Right ventricle myocardium inferior (tissue), 1 donor: ENCODE measurements at regions not wholly inside any gene's neighbourhood (a gene's known extent, or its start where the extent isn't known, plus 50 kb on each side); places are given as distances from the start of the nearest gene placed in this dataset.
"Not testable (repeated sequence)": the region's sequence is repeated elsewhere in the genome, so short reads cannot be mapped to it uniquely, and the experiment has no call there.

Experiments used
- ATAC-seq: fragments of 200-7000 bp; cut with Tn5 transposase; one replicate; pipeline ENCODE4 v1.9.1; 2020; ENCODE audit warnings: mild to moderate bottlenecking, moderate library complexity
- DNase-seq: peaks from one replicate; pipeline ENCODE4 v3.0.0; 2021; ENCODE audit errors: missing footprints
- intact Hi-C: fragments of 100-400 bp; cut with DNase I; formaldehyde crosslinking; loops from one replicate; pipeline ENCODE4 v1.11.0; 2022
- donor health status: DM: no; HTN: yes; CAD: no; lungs with severe emphysema.

DNA sequence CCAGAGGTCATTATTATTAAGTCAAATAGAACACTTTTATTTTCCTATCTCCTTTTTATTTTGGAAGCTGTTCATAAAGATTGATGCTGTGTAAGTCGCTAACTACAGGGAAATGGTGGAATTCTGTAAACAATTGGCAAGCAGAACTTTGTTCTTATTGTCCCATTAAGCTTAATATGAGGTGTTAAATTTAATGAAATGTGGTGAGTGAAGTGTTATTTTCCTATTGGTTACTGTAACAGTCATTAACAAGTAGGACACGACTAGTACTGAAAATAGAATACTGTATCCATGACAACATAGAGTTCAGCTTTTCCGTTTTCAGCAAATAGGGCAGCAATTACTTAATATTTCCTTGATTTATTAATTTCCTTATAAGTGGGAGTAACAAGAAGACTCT is 279.1 kb upstream of the ZEB2 start:
- ATAC-seq, result no peak
- no peak for DNase-seq
- intact Hi-C loops, result no loop called here

- no peak for ATAC-seq
- intact Hi-C loops, result no loop called here
- no peak for DNase-seq
Observed at GRCh38 chr2:144798034-144798433, 278.1 kb upstream of the ZEB2 start.

- ATAC-seq (no peak), DNase-seq (no peak)
- intact Hi-C loops, result no loop called here
Observed at GRCh38 chr2:144796936-144797335, 277.0 kb upstream of the ZEB2 start.

DNA sequence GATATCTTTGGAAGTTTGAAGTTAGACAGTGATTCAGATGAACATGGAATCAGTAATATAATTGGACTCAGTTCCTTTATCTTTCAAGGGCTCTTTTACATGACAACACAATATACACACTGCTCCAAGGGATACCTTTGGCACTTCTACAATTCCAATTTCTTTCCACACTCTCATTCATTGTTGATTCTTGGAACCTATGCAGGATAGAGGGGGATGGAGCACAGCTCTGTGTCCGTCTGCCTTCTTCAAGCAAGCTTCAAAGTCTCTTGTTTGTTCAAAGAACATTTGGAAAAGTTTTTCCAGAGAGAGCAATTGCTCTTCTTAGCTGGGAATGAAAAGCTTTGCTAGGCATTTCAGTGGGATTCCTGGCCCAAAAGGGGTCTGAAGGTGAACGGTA is 276.2 kb upstream of the ZEB2 start:
- DNase-seq (no peak), ATAC-seq (no peak)
- intact Hi-C loops, result no loop called here

- intact Hi-C loops, result no loop called here
- peak; percentile 5 for DNase-seq
- ATAC-seq, result no peak
Observed at GRCh38 chr2:144785253-144785652, 265.3 kb upstream of the ZEB2 start.

GRCh38 chr2:144780983-144781382 is 261.1 kb upstream of the ZEB2 start:
- intact Hi-C loops, result no loop called here
- no peak for ATAC-seq
- no peak for DNase-seq

DNA sequence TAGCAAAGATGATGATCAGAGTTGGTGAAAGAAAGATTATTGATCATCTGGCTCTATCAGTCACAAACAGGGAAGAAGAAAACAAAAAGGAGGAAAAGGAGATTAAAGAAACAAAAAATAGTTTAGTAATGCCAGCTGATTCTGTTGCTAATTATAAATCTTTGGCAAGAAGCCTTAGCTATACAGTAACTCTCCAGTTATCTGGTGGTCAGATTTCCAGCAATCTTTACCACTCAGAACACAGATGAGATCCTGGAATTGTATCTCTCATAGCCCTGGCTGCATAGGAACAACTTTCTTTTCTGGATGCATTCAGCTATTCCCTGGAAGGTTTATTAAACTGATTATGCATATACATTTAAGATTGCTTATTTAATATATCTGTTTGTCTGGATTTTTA is 256.8 kb upstream of the ZEB2 start:
- ATAC-seq, result no peak
- intact Hi-C loops, result no loop called here
- no peak for DNase-seq

- ATAC-seq (no peak), DNase-seq (no peak)
- intact Hi-C loops, result no loop called here
Observed at GRCh38 chr2:144774809-144775208, 254.9 kb upstream of the ZEB2 start.

DNA sequence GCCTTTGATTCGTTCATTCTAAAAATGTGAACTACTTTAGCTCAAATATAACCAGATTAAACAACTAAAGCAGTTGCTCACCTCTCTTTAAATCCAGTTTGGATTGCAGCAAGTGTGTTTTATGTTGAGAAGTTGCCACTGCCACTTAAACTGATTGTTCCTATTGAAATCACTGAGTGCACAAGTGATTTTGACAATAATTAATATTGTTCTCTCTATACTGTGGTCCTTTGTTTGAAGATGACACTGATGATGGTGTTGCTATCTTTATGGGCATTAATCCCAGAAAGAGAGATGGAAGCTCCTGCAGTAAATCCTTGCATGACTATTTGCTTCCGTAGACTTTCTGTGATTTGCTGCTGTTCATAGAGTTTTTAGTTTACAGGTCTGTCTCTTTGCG is 251.4 kb upstream of the ZEB2 start:
- no peak for ATAC-seq
- no peak for DNase-seq
- intact Hi-C loops, result no loop called here

DNA sequence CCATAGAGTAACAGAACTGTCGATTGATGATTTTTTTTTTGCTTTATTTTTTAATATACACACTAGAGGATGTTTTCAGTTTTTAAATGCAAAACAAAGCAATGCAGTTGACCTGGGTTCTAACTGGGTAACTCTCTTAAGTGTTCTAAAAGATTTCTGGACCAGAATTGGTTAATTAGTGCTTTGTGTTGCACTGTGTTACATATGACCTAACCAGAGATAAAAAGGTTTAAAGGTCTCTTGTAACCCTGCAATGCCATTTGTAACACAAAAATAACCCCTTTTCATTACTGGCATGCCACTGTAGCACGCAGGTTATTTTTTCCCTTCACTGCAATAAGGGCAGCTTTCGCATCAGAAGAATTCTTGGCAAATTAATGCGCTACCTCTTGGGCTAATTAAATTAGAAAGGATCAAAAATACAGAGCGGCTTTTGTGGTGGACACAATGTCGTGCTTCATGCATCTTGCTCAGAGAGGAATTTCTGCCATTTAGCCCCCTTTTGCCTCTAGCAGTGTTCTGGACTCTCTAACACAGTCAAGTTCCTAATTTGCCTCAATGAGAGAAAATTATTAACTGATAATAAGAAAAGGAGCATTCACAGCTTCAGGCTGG is 250.8 kb upstream of the ZEB2 start:
- DNase-seq, result no peak
- intact Hi-C loops, result no loop called here
- no peak for ATAC-seq

DNA sequence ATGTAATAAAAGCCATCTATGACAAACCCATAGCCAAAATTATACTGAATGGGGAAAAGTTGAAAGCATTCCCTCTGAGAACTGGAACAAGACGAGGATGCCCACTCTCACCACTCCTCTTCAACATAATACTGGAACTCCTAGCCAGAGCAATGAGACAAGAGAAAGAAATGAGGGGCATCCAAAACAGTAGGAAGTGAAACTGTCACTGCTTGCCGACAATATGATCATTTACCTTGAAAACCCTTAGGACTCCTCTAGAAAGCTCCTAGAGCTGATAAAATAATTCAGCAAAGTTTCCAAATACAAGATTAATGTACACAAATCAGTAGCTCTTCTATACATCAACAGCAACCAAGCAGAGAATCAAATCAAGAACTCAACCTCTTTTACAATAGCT is 241.0 kb upstream of the ZEB2 start:
- DNase-seq, ATAC-seq, intact Hi-C loops: not testable (repeated sequence)

GRCh38 chr2:144759746-144760145 is 239.8 kb upstream of the ZEB2 start:
- DNase-seq, result no peak
- ATAC-seq, result no peak
- intact Hi-C loops, result no loop called here

DNA sequence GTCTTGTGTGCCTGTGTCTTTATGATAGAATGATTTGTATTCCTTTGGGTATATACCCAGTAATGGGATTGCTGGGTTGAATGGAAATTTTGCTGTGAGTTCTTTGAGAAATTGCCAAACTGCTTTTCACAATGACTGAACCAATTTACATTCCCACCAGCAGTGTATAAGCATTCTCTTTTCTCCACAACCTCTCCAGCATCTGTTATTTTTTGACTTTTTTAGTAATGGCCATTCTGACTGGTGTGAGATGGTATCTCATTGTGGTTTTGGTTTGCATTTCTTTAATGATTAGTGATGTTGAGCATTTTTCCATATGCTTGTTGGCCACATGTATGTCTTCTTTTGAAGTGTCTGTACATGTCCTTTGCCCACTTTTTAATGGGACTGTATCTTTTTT is 238.3 kb upstream of the ZEB2 start:
- not testable (repeated sequence) for DNase-seq, ATAC-seq

DNA sequence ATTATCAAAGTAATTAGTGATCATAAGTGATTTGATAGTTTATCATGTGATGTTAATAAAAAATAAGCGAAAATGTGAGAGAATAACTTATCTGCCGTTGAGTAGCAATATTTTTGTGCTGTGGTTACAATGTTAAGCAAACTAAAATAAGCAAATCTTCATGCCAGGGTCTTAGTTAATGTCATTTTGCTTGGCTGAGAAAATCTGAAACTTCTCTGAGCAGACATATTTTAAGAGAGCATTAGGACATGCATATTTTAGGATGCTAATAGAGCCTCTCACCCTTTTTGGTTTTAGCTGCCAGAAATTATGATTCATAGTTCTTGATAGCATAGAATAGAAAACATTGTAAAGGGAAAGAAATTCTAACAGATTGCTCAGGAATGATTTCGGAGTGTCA is 233.5 kb upstream of the ZEB2 start:
- intact Hi-C loops, result no loop called here
- no peak for ATAC-seq
- no peak for DNase-seq

More for the DNA sequence above, 238.3 kb upstream of the ZEB2 start:
- intact Hi-C loops, result not testable (repeated sequence)

- ATAC-seq, result no peak
- intact Hi-C loops, result no loop called here
- DNase-seq, result no peak
Observed at GRCh38 chr2:144751142-144751905, 231.4 kb upstream of the ZEB2 start.

DNA sequence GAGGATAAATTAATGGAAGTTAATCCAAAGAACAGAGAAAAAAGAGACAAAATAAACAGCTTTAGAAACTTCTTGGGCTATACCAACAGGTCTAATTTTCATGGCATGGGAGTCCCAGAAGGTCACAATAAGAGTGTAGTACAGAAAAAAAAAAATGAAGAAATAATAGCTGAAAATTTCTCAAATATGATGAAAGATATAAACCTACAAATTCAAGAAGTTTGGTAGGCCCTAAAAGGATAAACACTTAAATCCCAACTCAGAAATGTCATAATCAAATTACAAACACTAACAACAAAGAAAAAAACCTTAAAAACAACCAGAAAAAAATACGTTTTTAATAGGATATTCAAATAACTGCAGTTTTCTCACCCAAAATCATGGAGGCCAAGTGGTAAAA is 229.3 kb upstream of the ZEB2 start:
- DNase-seq, result no peak
- intact Hi-C loops, result no loop called here
- ATAC-seq, result no peak

DNA sequence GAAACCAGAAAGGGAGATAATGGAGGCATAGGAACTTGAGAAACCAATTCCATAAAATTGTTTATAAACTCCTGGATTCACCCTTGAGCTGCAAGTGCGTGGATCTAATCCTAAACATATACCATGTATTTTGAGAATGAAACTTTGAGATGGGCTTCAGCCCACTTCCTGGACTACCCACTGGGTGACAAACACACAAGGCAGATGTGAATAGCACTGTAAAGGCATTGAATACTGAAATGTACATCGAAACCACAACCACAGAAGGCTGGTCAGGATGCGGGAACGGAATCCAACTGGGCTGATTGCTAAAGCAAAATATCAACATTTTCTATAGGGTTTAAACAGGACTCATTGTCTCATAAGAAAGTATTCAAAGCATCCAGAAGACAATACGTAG is 228.5 kb upstream of the ZEB2 start:
- no peak for ATAC-seq
- intact Hi-C loops, result no loop called here
- DNase-seq, result no peak

GRCh38 chr2:144747571-144747970 is 227.7 kb upstream of the ZEB2 start:
- intact Hi-C loops, result no loop called here
- DNase-seq (no peak), ATAC-seq (no peak)

- DNase-seq (no peak), ATAC-seq (no peak)
- intact Hi-C loops, result no loop called here
Observed at GRCh38 chr2:144745424-144745823, 225.5 kb upstream of the ZEB2 start.

DNA sequence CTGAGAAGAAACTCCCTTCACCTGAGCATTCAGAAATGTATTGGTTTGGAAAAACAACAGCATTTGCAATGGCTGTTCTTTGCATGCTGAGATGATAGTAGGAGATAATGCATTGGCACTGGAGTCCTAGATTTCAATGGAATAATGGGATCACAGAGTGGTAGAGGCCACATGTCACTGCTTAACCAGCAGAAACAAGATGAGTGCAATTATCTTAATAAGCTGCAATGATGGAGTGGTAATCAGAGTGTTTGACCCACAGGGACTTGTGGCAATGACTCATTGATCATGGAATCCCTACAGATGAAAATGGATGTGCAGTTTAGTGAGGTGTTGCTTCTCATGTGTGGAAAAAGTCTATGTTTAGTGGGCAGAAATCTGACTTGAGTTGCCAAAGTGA is 218.8 kb upstream of the ZEB2 start:
- DNase-seq (no peak), ATAC-seq (no peak)
- intact Hi-C loops, result no loop called here

GRCh38 chr2:144730711-144731110 is 210.8 kb upstream of the ZEB2 start:
- DNase-seq (no peak), ATAC-seq (no peak)
- intact Hi-C loops, result no loop called here
